ENCODE measurements at regions not wholly inside any gene's neighbourhood (a gene's known extent, or its start where the extent isn't known, plus 50 kb on each side); places are given as distances from the start of the nearest gene placed in this dataset.

- Histone ChIP-seq H3K4me3 (ENCODE audit: low read depth, low read length) (no peak overlapping the region), H3K9me3 (ENCODE audit: control insufficient read depth, insufficient read depth, low read length) (no peaks in the 10 kb centered on the region; the same call in 1 of the 2 replicates), H3K27ac (ENCODE audit: low read depth, low read length) (no peak overlapping the region), H3K27me3 (ENCODE audit: control insufficient read depth, insufficient read depth, low read length) (peaks cover 45% of the 10 kb centered on the region)
- no peak for DNase-seq (ENCODE audit: low read depth, low spot score)
- TF ChIP-seq, protein P1, sequence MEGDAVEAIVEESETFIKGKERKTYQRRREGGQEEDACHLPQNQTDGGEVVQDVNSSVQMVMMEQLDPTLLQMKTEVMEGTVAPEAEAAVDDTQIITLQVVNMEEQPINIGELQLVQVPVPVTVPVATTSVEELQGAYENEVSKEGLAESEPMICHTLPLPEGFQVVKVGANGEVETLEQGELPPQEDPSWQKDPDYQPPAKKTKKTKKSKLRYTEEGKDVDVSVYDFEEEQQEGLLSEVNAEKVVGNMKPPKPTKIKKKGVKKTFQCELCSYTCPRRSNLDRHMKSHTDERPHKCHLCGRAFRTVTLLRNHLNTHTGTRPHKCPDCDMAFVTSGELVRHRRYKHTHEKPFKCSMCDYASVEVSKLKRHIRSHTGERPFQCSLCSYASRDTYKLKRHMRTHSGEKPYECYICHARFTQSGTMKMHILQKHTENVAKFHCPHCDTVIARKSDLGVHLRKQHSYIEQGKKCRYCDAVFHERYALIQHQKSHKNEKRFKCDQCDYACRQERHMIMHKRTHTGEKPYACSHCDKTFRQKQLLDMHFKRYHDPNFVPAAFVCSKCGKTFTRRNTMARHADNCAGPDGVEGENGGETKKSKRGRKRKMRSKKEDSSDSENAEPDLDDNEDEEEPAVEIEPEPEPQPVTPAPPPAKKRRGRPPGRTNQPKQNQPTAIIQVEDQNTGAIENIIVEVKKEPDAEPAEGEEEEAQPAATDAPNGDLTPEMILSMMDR (IDR thresholded peaks at IDR 0.05; ENCODE audit: low read depth, low read length): no peak
- CTCF ChIA-PET: no interaction called here
- POLR2A ChIA-PET: no interaction called here
Observed at GRCh38 chr10:78911533-78912340, 157.0 kb upstream of the ZMIZ1 start.

DNA sequence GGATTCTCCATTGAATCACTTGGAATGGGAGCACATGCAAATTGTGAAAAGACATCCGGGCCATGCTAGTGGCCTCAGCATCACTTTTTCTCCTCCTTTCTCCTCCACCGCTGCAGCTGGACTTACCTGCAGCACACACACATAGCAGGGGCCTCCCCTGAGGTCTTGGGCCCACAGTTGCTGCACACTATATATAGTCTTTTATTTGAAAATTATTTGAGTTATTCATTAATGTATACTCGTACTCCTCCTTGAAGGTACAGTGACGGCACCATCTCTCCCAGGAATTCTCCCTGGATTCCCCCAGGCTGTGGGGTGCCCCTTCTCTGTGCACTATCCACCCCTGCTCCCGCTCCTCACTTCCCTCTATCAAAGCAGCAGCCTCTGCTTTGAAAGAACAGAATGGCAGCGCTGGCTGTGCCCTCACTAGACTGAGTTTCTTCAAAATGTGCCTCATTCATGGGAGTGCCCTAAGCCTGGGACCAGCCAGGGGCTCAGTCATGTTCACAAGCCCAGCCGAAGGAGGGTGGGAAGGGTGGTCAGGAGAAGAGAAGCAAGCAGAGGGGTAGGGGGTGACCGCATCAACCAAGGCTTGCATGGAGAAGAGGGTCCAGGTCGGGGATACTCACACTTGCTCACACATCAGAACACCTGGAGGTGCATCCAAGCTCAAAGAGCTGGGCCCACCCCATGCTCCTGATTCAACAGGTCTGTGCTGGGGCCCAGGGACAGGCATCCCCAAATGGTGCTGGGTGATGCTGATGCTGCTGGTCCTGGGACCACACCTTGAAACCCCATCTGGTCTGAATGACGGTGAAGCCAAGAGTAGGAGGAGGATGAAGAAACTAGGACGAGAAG is 156.2 kb upstream of the ZMIZ1 start:
- DNase-seq (ENCODE audit: low read depth, low spot score): no peak
- H3K27me3 ChIP-seq (ENCODE audit: control insufficient read depth, insufficient read depth, low read length): peaks cover 45% of the 10 kb centered on the region
- H3K4me3 ChIP-seq (ENCODE audit: low read depth, low read length): no peak overlapping the region
- TF ChIP-seq, protein P1 (IDR thresholded peaks at IDR 0.05; ENCODE audit: low read depth, low read length): no peak
- H3K27ac ChIP-seq (ENCODE audit: low read depth, low read length): no peak overlapping the region
- H3K9me3 ChIP-seq (ENCODE audit: control insufficient read depth, insufficient read depth, low read length): no peaks in the 10 kb centered on the region; the same call in 1 of the 2 replicates
- CTCF ChIA-PET: no interaction called here
- POLR2A ChIA-PET: no interaction called here

DNA sequence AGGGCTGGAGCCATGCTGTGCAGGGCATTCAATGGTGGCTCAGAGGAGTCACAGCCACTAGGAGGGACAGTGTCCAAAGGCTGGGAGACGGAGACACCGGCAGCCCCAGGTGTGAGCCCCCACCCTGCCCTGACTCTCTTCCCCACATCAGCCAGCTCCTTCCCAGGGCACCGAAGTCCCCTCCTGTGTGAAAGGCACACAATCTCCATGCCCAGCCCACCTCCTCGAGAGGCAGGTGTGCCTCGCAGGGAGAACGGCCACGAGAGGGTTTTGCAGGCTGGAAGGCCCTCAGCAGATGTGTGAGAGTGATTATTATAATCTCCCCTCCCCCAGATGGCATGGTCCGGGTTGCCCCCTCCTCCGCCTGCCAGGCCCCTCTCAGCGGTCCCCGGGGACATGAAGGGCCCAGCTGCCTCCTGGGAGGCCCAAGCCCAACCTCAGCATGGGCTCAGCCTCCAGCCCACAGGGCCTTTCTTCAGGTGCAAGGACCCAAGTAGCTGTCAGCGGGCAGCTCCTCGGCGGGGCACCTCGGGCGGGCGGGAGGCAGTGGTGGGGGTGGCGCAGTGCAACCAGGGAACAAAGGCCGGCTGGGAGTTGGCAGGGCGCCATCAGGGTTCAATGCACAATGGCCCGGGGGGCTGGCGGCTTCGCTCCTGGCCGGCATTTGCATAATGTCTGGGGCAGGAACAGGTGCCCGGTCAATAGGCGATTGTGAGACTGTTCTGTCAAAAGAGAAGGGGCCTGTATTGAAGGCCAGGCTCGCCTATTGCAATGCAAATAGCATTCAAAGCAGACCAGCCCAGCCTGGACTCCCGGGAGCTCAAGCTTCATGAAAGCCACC is 155.3 kb upstream of the ZMIZ1 start:
- Histone ChIP-seq H3K9me3 (ENCODE audit: control insufficient read depth, insufficient read depth, low read length) (no peaks in the 10 kb centered on the region; the same call in 1 of the 2 replicates), H3K4me3 (ENCODE audit: low read depth, low read length) (no peak overlapping the region), H3K27ac (ENCODE audit: low read depth, low read length) (peak overlapping the region; percentile 21), H3K27me3 (ENCODE audit: control insufficient read depth, insufficient read depth, low read length) (peaks cover 44% of the 10 kb centered on the region)
- ChIA-PET POLR2A (no interaction called here), CTCF (interaction anchor here (0.6 kb wide), 1 partner anchor 281 kb away, joined by 4 read pairs; no protein-coding TSS in a partner anchor)
- TF ChIP-seq, protein P1 (IDR thresholded peaks at IDR 0.05; ENCODE audit: low read depth, low read length): no peak
- no peak for DNase-seq (ENCODE audit: low read depth, low spot score)

DNA sequence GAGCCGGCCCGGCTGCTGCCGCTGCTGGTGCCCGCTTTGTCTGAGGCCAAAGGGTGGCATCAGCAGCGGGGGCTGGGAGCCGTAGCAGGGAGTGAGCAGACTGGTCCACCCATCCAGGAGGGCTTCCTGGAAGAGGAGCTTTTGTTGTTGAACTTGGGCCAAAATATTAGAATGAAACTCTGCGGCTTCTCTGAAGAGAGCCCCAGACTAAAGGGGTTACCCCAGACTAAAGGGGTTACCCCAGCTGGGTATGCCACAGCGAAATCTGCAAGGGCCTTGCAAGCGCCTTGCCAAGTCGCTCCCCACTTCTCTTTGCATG is 154.7 kb upstream of the ZMIZ1 start:
- CTCF ChIA-PET: no interaction called here
- TF ChIP-seq, protein P1 (IDR thresholded peaks at IDR 0.05; ENCODE audit: low read depth, low read length): no peak
- POLR2A ChIA-PET: no interaction called here
- Histone ChIP-seq H3K4me3 (ENCODE audit: low read depth, low read length) (no peak overlapping the region), H3K27ac (ENCODE audit: low read depth, low read length) (no peak overlapping the region), H3K27me3 (ENCODE audit: control insufficient read depth, insufficient read depth, low read length) (peaks cover 44% of the 10 kb centered on the region), H3K9me3 (ENCODE audit: control insufficient read depth, insufficient read depth, low read length) (no peaks in the 10 kb centered on the region; the same call in 1 of the 2 replicates)
- no peak for DNase-seq (ENCODE audit: low read depth, low spot score)
